ENCODE measurements at regions not wholly inside any gene's neighbourhood (a gene's known extent, or its start where the extent isn't known, plus 50 kb on each side); places are given as distances from the start of the nearest gene placed in this dataset.
"Not testable (repeated sequence)": the region's sequence is repeated elsewhere in the genome, so short reads cannot be mapped to it uniquely, and the experiment has no call there.

DNA sequence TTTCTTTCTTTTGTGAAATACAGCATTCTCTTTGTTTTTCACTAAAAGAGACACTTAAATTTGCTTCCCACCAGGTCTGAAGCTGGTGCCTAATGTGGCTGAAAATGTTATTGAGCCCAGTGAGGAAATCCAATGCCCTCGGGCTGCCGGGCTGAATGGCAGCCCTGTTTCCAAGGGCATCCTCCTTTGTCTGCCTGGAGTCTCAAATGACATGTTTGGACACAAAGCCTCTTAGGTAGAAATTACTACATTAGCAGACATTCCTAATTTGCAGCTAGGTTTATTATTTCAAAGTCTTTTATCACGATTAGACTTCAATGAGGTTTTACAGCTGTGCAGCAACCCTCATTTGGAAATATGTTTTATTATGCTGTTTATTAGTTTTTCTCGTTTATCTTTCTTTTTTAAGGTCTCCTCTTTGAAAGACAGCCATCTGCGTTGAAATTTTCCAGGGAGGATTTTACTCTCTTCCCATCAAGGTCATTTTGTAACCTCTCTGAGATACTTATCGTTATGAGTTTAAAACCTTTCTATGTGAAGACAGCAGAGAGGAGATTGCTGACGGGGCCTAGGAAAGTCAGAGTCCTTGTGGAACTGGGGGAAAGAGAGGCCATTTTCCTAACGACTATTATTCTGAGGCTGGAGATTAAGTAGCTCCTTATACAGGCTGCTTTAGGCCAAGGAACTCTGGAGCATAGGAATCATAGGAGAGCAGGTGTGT lies 59.0 kb upstream of the ZNF532 start:
- FAIRE-seq (no peak), DNase-seq (ENCODE audit: insufficient read length, low spot score) (peak; percentile 68)
- TF ChIP-seq, protein P1, sequence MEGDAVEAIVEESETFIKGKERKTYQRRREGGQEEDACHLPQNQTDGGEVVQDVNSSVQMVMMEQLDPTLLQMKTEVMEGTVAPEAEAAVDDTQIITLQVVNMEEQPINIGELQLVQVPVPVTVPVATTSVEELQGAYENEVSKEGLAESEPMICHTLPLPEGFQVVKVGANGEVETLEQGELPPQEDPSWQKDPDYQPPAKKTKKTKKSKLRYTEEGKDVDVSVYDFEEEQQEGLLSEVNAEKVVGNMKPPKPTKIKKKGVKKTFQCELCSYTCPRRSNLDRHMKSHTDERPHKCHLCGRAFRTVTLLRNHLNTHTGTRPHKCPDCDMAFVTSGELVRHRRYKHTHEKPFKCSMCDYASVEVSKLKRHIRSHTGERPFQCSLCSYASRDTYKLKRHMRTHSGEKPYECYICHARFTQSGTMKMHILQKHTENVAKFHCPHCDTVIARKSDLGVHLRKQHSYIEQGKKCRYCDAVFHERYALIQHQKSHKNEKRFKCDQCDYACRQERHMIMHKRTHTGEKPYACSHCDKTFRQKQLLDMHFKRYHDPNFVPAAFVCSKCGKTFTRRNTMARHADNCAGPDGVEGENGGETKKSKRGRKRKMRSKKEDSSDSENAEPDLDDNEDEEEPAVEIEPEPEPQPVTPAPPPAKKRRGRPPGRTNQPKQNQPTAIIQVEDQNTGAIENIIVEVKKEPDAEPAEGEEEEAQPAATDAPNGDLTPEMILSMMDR (IDR thresholded peaks at IDR 0.05; ENCODE audit: insufficient read depth, missing control alignments): no peak

DNA sequence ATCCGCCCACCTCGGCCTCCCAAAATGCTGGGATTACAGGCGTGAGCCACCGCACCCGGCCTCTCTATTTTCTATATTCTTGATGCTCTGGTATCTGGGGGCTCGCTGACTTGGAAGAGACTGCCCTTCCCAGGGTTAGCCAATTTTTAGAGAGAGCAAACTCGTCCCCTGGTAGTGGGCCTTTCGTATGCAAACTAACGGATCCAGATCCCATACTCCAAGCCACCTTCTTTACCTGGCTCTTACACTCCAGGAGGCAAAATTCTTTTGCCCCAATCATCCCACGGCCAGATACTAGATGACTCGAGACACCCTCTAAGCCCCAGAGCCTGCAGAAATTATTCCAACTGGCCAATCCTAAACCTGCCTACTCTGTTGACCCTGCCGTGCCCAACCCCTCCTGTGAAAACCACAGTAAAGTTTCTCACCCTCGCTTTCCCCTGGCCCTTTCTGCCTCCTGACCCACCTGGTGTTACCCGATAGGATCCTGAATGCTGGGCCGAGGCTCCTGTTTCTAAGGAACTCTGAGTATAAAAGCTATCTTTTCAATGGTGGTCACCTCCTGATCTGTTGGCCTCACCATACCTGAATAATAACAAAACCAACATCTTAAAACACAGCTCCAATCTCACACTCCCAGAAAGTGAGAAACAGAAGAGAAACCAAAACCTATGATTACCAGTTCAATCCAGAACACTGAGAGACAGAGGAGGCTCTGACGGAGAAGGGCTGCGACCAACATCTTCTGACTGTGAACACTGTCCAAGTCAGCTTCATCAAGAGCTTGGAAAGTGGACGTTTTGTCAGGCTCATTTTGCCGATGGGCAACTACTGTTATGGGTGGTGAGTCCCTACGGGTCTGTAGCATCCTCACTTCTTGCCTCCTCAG lies 57.6 kb upstream of the ZNF532 start:
- TF ChIP-seq, protein P1 (IDR thresholded peaks at IDR 0.05; ENCODE audit: insufficient read depth, missing control alignments): no peak
- peak; percentile 93 for FAIRE-seq
- no peak for DNase-seq (ENCODE audit: insufficient read length, low spot score)

DNA sequence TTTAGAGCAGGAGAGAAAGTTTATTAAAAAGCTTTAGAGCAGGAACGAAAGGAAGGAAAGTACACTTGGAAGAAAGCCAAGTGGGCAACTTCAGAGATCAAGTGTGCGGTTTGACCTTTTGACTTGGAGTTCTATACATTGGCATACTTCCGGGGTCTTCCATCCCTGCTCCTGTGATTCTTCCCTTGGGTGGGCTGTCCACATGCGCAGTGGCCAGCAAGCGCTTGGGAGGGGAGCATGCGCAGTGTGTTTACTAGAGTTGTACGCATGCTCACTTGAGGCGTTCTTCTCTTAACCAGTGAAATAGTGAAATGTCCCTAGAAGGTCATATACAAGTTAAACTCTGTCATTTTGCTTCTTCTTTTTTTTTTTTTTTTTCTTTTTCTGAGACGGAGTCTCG lies 56.9 kb upstream of the ZNF532 start:
- no peak for DNase-seq (ENCODE audit: insufficient read length, low spot score)
- peak; percentile 61 for FAIRE-seq
- TF ChIP-seq, protein P1 (IDR thresholded peaks at IDR 0.05; ENCODE audit: insufficient read depth, missing control alignments): no peak

DNA sequence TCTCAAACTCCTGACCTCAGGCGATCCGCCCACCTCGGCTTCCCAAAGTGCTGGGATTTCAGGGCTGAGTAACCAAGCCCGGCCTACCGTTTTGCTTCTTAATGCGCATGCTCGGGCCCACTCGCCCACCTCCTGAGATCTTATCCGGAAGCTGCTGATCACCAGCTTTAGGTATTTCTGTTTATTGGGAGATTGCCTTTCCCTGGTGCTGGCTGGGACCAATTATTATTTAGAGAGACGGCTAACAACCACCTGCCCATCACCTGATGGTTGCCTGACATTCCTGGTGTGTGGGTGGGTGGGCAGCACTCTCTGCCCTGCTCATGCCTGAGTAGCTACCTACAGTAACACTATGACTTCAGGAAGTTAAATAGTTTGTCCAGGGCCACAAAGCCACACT lies 56.3 kb upstream of the ZNF532 start:
- DNase-seq (ENCODE audit: insufficient read length, low spot score) (no peak), FAIRE-seq (no peak)
- TF ChIP-seq, protein P1 (IDR thresholded peaks at IDR 0.05; ENCODE audit: insufficient read depth, missing control alignments): no peak

DNA sequence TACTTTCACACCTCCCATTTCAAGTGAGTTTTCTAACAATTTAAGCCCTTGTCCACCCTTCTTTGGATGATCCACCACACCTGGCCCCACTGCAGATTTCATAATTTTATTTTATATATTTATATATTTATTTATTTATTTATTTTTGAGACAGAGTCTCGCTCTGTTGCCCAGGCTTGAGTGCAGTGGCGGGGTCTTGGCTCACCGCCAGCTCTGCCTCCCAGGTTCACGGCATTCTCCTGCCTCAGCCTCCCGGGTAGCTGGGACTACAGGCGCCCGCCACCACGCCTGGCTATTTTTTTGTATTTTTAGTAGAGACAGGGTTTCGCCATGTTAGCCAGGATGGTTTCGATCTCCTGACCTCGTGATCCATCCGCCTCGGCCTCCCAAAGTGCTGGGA lies 52.8 kb upstream of the ZNF532 start:
- FAIRE-seq; DNase-seq (ENCODE audit: insufficient read length, low spot score): not testable (repeated sequence)

DNA sequence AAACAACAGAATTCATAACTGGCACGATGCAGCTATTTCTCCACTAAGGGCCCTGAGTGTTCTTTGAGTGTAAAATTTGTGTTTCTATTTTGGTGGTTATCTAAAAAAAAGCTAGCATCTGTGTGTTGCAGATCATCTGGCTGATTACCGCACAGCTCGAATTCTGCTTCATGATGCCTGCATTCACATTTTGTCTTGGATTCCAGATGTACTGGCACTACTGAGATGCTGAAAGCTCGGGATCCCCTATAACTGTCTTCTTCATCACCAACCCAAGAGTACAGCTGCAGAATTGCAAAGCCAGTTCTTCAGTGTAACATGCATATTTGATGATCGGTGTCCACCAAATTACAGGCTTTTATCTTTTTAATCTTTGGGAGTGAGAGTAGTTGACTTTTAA lies 51.6 kb upstream of the ZNF532 start:
- FAIRE-seq (no peak), DNase-seq (ENCODE audit: insufficient read length, low spot score) (no peak)
- TF ChIP-seq, protein P1 (IDR thresholded peaks at IDR 0.05; ENCODE audit: insufficient read depth, missing control alignments): no peak

DNA sequence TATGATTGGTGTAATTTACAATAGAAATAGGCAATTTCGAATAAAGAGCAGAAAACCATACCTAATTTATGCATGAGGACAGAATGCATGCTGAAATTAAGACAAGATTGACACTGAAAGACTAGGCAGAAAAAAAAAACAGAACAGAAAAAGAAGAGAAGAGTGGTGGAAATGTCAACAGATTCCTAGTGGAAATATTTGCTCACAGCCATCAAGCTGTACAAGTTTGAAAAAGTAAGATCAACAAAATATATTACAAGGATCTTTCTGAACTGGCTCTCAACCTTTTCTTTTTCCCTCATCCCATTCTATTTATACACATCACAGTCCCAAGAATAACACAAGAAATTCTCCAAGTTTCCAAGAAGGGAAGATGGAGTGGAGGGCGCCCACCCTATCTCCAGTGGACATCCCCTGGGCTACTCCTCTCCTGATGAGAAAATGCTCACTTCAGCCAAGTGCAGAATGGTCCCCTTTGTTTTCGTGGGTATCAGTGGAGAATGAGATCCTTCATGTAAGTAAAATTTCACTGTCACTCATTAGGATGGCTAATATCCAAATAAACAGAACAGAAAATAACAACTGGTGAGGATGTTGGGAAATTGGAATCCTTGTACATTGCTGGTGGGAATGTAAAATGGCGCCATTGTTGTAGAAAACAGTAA lies 51.0 kb upstream of the ZNF532 start:
- TF ChIP-seq, protein P1 (IDR thresholded peaks at IDR 0.05; ENCODE audit: insufficient read depth, missing control alignments): no peak
- FAIRE-seq (peak; percentile 97), DNase-seq (ENCODE audit: insufficient read length, low spot score) (no peak)

All from D721Med (cell line).